HCT116 (cell line): ENCODE measurements at regions not wholly inside any gene's neighbourhood (a gene's known extent, or its start where the extent isn't known, plus 50 kb on each side); places are given as distances from the start of the nearest gene placed in this dataset.

Experiments used
- ATAC-seq: fragments of 200-7000 bp; cut with Tn5 transposase; 2 replicates; pipeline ENCODE4 v1.9.1; 2020; ENCODE audit warnings: mild to moderate bottlenecking, moderate library complexity
- BruUV-seq: library from RNA; stranded (reverse); fragments of 400-500 nt; replicated peaks from 2 replicates; lab custom pipeline; 2021; lab: Mats Ljungman, UMichigan
- CTCF ChIA-PET: fragments of 300-600 bp; sonication (Branson Sonifier 250); formaldehyde crosslinking; loops from one replicate; lab custom pipeline; 2021; ENCODE audit warnings: antibody characterized with exemption; lab: Charles Lee
- POLR2A ChIA-PET: fragments of 300-600, 350-600 bp; sonication (Branson Sonifier 250); formaldehyde crosslinking; loops from one replicate; lab custom pipeline; 2021; ENCODE audit warnings: antibody characterized with exemption; lab: Charles Lee
- RAD21 ChIA-PET, 2 experiments: fragments of 300-600 bp; sonication (Branson Sonifier 250); formaldehyde crosslinking; loops; one replicate each; lab custom pipeline; 2023; ENCODE audit warnings: low total read pairs in 2 of 2; ENCODE audit not compliant: uncharacterized antibody in 2 of 2, unreplicated experiment in 2 of 2, low non-redundant PET in 1 of 2; lab: Charles Lee
- DNase-seq: peaks from one replicate; pipeline ENCODE4 v3.0.0-alpha.2; 2010; ENCODE audit warnings: low read depth, low spot score
- H2AFZ ChIP-seq: fragments of 200-600 bp; shearing (Covaris generic), sonication (generic); 2 replicates; pipeline ENCODE4 v1.6.1; 2017; ENCODE audit warnings: low read depth, mixed run types, mixed read lengths, antibody characterized with exemption, low read length; ENCODE audit not compliant: poor library complexity, severe bottlenecking
- H3K27ac ChIP-seq: 2 replicates; pipeline ENCODE4 v1.5.1; 2012; ENCODE audit warnings: low read depth, low read length
- H3K27me3 ChIP-seq: fragments of 200-600 bp; sonication (generic); 2 replicates; pipeline ENCODE4 v1.6.1; 2016; ENCODE audit warnings: mixed run types, low read length, mixed read lengths; ENCODE audit not compliant: insufficient read depth
- H3K36me3 ChIP-seq, 2 experiments: fragments of 200-500 bp in 1 of 2; fragments of 200-600 bp in 1 of 2; sonication (Bioruptor generic) in 1 of 2; sonication (generic) in 1 of 2; 2 replicates each; pipeline versions ENCODE4 v1.5.1 to v1.6.1; 2014 to 2016; ENCODE audit warnings: low read length in 2 of 2, inconsistent platforms in 1 of 2, mixed read lengths in 1 of 2, mixed run types in 1 of 2; ENCODE audit not compliant: insufficient read depth in 2 of 2, control insufficient read depth in 1 of 2
- H3K4me1 ChIP-seq, 2 experiments: fragments of 200-600 bp in 1 of 2; sonication (generic) in 1 of 2; 2 replicates each; pipeline versions ENCODE4 v1.5.1 to v1.6.1; 2012 to 2017; ENCODE audit warnings: low read length in 2 of 2, inconsistent platforms in 1 of 2, mild to moderate bottlenecking in 1 of 2, mixed read lengths in 1 of 2, mixed run types in 1 of 2, moderate library complexity in 1 of 2; ENCODE audit not compliant: insufficient read depth in 2 of 2, control insufficient read depth in 1 of 2
- H3K4me2 ChIP-seq: fragments of 200-600 bp; sonication (generic); 2 replicates; pipeline ENCODE4 v1.6.1; 2017; ENCODE audit warnings: mixed run types, low read length, mixed read lengths
- H3K4me3 ChIP-seq, 2 experiments: fragments of 200-600 bp in 1 of 2; sonication (generic) in 1 of 2; replicated peaks in 1 of 2; 2 replicates each; pipeline ENCODE4 v1.5.1; 2011 to 2016; ENCODE audit warnings: low read length in 2 of 2, control low read depth in 1 of 2, low read depth in 1 of 2, mild to moderate bottlenecking in 1 of 2, mixed read lengths in 1 of 2, mixed run types in 1 of 2
- H3K79me2 ChIP-seq: fragments of 200-600 bp; sonication (generic); 2 replicates; pipeline ENCODE4 v1.6.1; 2017; ENCODE audit warnings: mild to moderate bottlenecking, mixed run types, low read length, moderate library complexity, mixed read lengths; ENCODE audit not compliant: insufficient read depth
- H3K9ac ChIP-seq: fragments of 200-600 bp; sonication (generic); 2 replicates; pipeline ENCODE4 v1.6.1; 2016; ENCODE audit warnings: low read length, mixed read lengths
- H3K9me2 ChIP-seq: fragments of 200-600 bp; sonication (generic), shearing (Covaris generic); 2 replicates; pipeline ENCODE4 v1.6.1; 2017; ENCODE audit warnings: mixed run types, mild to moderate bottlenecking, moderate library complexity; ENCODE audit not compliant: insufficient read depth
- H3K9me3 ChIP-seq, 2 experiments: fragments of 200-500 bp in 1 of 2; fragments of 200-600 bp in 1 of 2; sonication (Bioruptor generic) in 1 of 2; sonication (generic) in 1 of 2; 2 replicates each; pipeline ENCODE4 v1.6.1; 2014 to 2017; ENCODE audit warnings: low read length in 2 of 2, mixed read lengths in 2 of 2, inconsistent platforms in 1 of 2, low read depth in 1 of 2, mild to moderate bottlenecking in 1 of 2, mixed run types in 1 of 2, moderate library complexity in 1 of 2; ENCODE audit not compliant: control insufficient read depth in 1 of 2, insufficient read depth in 1 of 2
- H4K20me1 ChIP-seq: fragments of 200-600 bp; sonication (generic), shearing (Covaris generic); 2 replicates; pipeline ENCODE4 v1.6.1; 2017; ENCODE audit warnings: mixed run types, mild to moderate bottlenecking, moderate library complexity; ENCODE audit not compliant: insufficient read depth
- CEBPB ChIP-seq: IDR thresholded peaks from 2 replicates; pipeline ENCODE4 v1.6.1; 2012; ENCODE audit warnings: low read depth
- EGR1 ChIP-seq: IDR thresholded peaks from 2 replicates; pipeline ENCODE4 v1.6.1; 2012; ENCODE audit warnings: low read depth
- EZH2 ChIP-seq: fragments of 200-600 bp; sonication (generic); IDR thresholded peaks from 2 replicates; pipeline ENCODE4 v1.6.1; 2017; ENCODE audit warnings: antibody characterized with exemption, mixed run types
- RAD21 ChIP-seq: IDR thresholded peaks from 2 replicates; pipeline ENCODE4 v1.6.1; 2012; ENCODE audit warnings: low read depth, mild to moderate bottlenecking
- intact Hi-C: fragments of 100-400 bp; cut with micrococcal nuclease; formaldehyde crosslinking; loops from 2 replicates; pipeline ENCODE4 v1.10.0; 2022

GRCh38 chr4:8735236-8736089 is 136.2 kb downstream of the HMX1 start:
- no peaks in the 10 kb centered on the region for H3K79me2 ChIP-seq
- no peaks in the 10 kb centered on the region for H3K27me3 ChIP-seq
- no peak overlapping the region for H2AFZ ChIP-seq
- intact Hi-C loops: no loop called here
- no peak for TF ChIP-seq RAD21
- TF ChIP-seq EZH2: no peak
- TF ChIP-seq EGR1: no peak
- H3K27ac ChIP-seq: no peak overlapping the region
- H4K20me1 ChIP-seq: no peaks in the 10 kb centered on the region
- CTCF ChIA-PET: no interaction called here
- H3K9ac ChIP-seq: no peak overlapping the region
- no peak overlapping the region for H3K4me3 ChIP-seq
- no TSS peak for BruUV-seq
- RAD21 ChIA-PET: no interaction called here
- H3K4me1 ChIP-seq: no peaks in the 10 kb centered on the region
- no peak overlapping the region for H3K4me2 ChIP-seq
- 0 out of 4 replicates have a peak, but pooled peaks cover 0 to 4% of the 10 kb centered on the region in 2 experiments for H3K9me3 ChIP-seq
- H3K36me3 ChIP-seq: no peaks in the 10 kb centered on the region
- DNase-seq (no peak), ATAC-seq (no peak)
- POLR2A ChIA-PET: no interaction called here
- no peaks in the 10 kb centered on the region for H3K9me2 ChIP-seq

- no peak for TF ChIP-seq CEBPB
- Histone ChIP-seq H3K27me3 (no peaks in the 10 kb centered on the region), H3K27ac (no peak overlapping the region), H3K4me1 (no peaks in the 10 kb centered on the region), H3K9me3 (0 out of 4 replicates have a peak, but pooled peaks cover 0 to 4% of the 10 kb centered on the region in 2 experiments), H3K4me3 (no peak overlapping the region), H3K36me3 (no peaks in the 10 kb centered on the region), H4K20me1 (no peaks in the 10 kb centered on the region), H3K9me2 (no peaks in the 10 kb centered on the region), H3K9ac (no peak overlapping the region), H2AFZ (no peak overlapping the region), H3K79me2 (no peaks in the 10 kb centered on the region), H3K4me2 (no peak overlapping the region)
- no TSS peak for BruUV-seq
- ATAC-seq: no peak
- CTCF ChIA-PET: no interaction called here
- no peak for DNase-seq
- POLR2A ChIA-PET: no interaction called here
- RAD21 ChIA-PET: no interaction called here
- intact Hi-C loops: no loop called here
Measured at GRCh38 chr4:8732681-8733243, 138.9 kb downstream of the HMX1 start.
